Mammary epithelial cell (primary cell): ENCODE measurements at regions not wholly inside any gene's neighbourhood (a gene's known extent, or its start where the extent isn't known, plus 50 kb on each side); places are given as distances from the start of the nearest gene placed in this dataset.

ENCODE experiments used
- CTCF ChIP-seq, 2 donors: IDR thresholded peaks in 1 of 2; conservative IDR thresholded peaks in 1 of 2; 2 replicates each; pipeline ENCODE4 v1.5.1; 2011 to 2012; ENCODE audit warnings: inconsistent platforms in 2 of 2, low read length in 2 of 2, mild to moderate bottlenecking in 2 of 2, control low read depth in 1 of 2, low read depth in 1 of 2; ENCODE audit not compliant: insufficient read depth in 1 of 2; ENCODE audit errors: extremely low read depth in 1 of 2
- EZH2 ChIP-seq: IDR thresholded peaks from 2 replicates; pipeline ENCODE4 v1.6.1; 2012; ENCODE audit warnings: low read length, inconsistent platforms, borderline replicate concordance

- TF ChIP-seq CTCF (conservative IDR thresholded peaks at IDR 0.05 in 1 of 2, IDR thresholded peaks at IDR 0.05 in 1 of 2; ENCODE audit: extremely low read depth in 1 of 2, insufficient read depth in 1 of 2, low read depth in 1 of 2, low read length in 2 of 2) = no peak
- no peak for TF ChIP-seq EZH2
Measured at GRCh38 chr16:75971334-75971733, 245.0 kb upstream of the CPHXL start.
